GM21825 (cell line): ENCODE measurements at regions not wholly inside any gene's neighbourhood (a gene's known extent, or its start where the extent isn't known, plus 50 kb on each side); places are given as distances from the start of the nearest gene placed in this dataset.
A peak's percentile ranks its signal among the peaks of the same experiment; 100 is the strongest.
"Not testable (repeated sequence)": the region's sequence is repeated elsewhere in the genome, so short reads cannot be mapped to it uniquely, and the experiment has no call there.

Experiments used
- ATAC-seq: cut with Tn5 transposase; IDR thresholded peaks from one replicate; pipeline ENCODE4 v1.9.1; 2021; ENCODE audit warnings: mild to moderate bottlenecking, moderate library complexity; ENCODE audit not compliant: unreplicated experiment

DNA sequence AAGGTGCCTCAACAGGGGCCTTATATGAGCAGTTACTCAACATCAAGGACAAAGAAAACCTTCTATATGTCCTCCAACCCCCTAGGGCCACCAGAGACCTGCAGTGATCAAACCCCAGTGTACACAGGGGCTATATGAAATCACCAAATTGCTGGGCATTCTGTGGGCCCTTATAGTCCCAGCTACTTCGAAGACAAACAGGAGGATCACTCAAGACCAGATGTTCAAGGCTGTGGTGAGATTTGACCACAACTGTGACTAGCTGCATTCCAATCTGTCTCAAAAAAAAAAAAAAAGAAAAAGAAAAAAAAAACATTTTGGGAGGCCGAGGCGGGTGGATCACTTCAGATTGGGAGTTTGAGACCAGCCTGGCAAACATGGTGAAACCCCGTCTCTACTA is 51.0 kb upstream of the PRB2 start:
- ATAC-seq, result no peak

DNA sequence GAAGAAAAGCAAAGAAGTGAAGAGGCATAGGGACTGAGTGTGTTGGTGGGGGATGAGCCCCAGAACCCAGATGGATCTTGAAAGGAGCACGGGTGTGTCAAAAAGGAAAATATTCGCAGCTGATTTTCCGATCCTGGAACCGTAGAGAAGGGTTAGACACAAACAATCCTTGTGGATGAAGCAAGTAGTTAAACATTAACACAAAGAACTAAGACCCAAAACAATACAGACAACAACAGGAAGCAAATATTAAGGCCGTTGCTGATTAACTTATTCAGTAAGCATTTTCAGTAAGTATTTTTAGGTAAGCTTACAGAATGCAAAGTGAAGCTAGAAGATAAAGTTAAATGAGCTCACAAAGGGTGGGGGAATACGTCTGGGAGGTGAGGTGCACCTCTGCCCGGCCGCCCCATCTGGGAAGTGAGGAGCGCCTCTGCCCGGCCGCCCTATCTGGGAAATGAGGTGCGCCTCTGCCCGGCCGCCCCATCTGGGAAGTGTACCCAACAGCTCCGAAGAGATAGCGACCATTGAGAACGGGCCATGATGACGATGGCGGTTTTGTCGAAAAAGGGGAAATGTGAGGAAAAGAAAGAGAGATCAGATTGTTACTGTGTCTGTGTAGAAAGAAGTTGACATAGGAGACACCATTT is 62.8 kb upstream of the PRB2 start:
- ATAC-seq, result no peak

DNA sequence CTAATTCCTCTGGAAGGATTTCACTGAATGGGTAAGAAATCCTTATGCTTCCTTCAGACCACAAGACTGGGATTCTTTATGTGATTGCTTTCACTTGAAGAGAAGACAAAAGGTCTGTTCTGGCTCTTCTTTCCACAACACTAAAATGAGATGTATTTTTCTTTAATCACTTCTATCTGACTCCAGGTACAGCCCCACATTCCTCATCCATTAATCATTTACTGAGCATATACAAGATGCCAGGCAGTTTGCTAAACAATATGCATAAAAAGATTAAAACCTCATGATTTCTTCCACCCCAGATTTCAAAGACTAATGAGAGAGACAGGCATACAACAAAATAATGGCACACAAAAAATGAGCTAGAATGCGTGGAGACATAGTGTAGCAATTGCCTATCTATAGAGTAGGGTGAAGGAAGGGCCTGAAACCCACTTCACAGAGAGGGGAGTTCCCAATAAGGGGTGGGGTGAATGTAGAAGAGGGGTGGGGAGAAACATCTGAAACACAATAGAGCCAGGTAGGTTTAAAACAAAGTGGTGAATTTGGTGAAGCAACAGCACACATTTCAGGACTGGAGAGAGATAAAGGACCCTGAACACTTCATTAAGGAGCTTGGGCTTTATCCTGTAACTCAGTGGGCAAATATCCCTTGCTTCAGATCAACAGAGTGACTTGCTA is 65.1 kb upstream of the PRB2 start:
- ATAC-seq, result no peak

DNA sequence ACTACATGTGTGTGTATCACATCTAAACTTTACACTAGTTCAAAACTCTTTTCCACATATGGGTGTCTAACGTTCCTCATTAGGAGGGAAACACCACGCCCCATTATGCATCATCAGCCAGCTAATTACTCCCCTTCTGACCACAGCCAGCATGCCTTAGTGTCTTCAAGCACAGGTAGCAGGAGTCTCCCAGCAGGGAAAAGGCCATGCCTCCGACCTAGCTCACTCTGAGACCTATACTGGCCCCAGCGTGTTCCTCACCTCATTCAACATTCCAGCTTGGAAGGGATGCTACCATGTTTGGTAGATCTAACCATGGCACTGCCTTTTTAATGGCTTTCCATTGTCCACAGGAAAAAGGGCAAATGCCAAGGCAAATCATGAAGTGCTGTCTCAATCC is 66.1 kb upstream of the PRB2 start:
- no peak for ATAC-seq

DNA sequence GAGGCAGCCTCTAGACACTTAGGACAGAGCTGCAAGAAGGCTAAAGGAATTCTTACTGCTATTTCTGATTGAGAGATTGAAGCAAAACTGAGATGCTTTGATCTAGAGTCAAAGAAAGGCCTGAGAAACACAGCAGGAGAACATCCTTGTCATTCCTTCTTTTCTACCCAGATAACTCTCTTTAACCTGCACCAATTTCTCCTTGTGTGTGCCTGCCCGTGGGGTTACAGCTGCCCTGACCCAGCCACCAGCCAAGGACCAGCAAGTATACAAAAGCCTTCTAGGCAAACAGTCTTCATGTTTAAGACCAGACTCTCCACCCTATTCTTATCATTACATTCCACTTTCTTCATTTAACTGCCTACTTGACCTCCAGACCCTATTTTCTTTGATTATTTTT is 81.7 kb upstream of the PRB2 start:
- no peak for ATAC-seq

DNA sequence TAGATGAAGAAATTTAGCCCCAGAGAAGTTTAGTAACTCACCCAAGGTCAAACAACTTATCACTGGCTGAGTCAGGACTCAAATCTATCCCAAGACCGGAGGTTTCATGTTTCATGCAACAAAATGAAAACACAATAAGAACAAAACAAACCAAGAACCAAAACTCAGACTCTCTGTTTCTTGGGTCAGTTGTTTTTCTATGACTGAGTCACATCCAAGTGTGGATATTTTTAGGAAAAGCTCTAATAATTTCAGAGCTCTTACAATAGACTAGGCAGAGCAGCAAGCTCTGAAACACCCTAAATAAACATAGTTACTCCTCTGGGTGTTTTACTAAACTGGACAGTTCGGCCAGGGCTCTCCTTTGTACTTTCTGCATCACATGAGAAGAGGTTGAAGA is 87.6 kb upstream of the PRB2 start:
- no peak for ATAC-seq

DNA sequence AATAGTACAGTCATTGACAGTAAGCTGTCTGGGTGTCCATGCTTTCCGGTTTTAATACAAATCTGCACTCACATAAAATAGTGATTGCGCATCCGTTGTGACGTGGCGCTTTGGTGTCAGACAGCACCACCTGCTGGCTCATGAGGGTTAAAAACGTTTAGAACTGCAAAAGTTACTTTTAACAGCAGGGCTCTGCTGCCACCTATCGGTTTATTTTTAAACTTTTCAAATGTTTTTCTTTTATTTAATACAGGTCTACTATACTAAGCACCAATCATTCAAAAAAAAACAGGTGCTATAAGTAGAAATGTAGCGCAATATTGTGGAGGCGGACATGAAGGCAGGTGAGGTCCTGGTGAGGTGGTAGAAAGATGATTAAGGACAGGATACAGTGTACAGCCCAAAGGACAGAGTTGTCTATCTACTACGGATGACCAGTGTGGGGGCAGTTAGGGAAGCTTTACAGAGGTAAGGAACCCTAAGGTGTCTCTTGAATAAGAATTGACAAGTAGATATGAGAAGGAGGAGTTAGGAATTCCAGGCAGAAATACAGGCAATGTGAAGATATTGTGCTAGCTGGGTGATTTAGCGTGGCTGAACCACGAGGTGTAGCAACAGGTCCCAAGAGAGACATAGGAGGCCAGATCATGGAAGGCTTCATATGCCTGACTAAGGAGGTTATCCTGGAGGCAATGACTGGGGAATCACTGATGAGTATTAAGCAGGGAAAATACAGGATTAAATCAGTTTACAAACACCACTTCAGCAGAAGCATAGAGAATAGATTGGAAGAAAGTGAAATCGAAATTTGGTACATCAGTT is 91.5 kb upstream of the PRB2 start:
- no peak for ATAC-seq

DNA sequence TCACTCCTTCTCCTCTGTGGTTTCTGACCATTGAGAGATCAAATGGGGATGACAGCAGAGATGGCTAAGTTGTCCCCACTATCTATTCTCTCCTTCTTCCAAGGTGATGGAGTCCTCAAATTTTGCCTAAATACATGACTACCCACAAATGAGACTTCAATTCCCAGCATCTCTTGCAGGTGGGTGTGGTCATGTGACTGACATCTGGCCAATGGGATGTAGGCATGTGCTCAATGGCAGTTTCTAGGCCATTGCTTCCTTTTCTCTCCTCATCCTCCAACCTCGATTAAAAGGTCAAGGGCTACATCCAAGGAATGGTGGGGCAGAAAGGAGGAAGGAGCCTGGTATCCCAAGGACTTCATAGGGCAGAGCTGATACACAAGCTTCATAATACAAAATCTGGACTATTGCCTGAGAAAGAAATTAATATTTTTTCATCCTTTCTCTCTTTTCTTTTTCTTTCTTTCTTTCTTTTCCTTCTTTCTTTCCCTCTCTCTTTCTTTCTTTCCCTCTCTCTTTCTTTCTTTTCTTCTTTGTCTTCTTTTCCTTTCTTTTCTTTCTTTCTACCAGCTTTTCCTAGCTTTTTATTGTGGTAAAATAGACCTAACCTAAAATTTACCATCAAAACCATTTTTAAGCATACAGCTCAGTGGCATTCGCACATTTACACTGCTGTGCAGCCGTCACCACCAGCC is 100.9 kb upstream of the PRB2 start:
- no peak for ATAC-seq

DNA sequence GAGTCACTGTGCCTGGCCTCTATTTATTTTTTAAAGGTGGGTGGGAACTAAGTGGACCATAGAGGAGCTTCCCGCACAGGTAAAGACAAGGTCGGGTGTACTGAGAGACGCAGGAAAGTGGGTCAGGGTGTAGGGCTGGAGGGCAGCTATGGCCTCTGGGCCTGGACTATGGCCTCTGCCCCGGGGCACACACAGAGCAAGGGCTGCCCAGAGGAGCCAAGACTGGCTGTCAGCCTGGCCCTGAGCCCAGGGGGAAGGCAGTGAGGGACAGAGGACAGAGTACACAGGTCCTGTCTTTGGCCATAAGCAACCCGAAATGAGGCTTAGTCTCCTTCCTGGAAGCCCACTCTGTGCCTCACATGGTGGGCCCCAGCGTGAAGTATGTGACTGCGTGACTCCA is 102.1 kb upstream of the PRB2 start:
- ATAC-seq, result no peak

DNA sequence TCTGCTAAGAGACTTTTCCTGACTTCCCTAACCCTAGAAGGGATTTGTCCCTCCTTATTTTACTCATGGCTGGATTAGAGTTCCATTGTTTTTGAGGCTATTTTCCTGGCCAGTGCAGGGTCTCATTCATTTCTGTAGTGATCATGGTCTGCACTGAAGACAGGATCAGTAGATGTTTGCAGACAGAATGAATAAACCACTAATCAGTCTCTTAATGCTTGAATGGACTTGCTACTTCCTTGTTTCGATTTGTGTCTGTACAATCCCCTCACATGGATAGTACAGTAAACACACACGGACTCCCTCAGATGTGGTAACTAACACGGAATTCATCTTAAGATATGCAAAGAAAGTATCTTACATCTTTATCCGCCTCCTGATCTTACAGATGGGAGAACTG is 102.6 kb upstream of the PRB2 start:
- no peak for ATAC-seq

DNA sequence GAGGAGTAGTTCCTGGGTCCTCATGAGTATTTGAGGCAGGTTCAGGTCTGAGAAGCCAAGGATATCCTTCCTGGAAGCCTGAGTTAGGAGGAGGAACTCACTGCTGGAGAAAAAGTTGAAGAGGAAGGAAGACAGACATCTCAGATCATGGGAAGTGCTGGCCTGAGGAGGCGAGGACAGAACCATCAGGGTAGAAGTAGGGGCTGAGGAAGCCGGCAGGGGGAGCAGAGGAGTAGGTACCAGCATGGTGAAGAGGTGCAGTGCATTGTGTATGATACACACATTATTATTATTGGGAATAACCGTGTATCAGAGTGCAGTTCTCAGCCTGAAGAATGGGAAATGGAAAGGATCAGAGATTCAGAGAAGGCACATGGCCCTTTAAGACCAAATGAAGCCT is 103.2 kb upstream of the PRB2 start:
- not testable (repeated sequence) for ATAC-seq

DNA sequence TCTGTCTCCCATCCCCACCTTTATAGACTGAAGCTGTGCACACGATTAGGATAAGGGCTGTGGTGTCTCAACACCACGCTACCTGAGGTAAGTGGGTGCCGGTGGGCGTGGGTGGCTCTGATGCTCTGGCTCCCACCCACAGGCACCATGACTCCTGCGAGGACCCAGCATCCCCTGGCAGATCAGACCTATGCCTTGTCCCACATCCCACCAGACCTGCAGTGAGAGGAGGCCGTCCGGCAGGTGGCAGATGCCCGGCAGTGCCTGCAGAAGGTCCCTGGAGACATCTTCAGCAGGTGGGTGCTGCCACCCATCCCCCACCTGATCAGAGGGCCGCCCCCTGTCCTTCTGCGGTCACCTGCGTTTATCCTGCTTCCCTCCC is 104.4 kb upstream of the PRB2 start:
- no peak for ATAC-seq

DNA sequence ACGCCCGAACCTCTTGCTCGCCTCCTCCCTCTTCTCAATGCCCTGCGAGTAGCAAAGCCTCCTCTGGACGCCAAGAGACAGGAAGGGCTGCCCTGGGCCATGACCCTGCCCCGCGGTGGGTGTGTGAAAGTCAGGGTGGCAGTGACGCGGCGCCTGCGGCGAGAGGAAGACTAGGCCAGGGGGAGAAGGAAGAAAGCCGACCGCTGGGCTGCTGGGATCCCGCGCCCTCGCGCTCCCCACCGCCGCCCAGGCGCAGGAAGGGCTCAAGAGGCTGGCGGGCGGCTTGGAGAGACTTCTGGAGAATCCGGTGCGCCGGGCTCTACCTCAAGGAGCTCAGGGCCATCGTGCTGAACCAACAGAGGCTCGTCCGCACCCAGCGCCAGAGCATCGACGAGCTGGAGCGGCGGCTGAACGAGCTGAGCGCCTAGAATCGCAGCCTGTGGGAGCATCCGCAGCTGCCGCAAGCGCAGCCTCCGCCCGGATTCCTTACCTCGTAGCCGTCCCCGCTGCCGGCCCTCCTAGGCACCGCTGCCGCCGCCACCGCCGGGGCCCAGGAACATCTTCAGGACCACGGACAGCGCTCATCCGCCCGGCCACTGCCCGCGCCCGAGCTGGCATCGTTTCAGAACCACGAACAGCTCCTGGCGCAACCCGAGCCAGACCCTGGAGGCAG is 105.0 kb upstream of the PRB2 start:
- peak; percentile 60 for ATAC-seq

DNA sequence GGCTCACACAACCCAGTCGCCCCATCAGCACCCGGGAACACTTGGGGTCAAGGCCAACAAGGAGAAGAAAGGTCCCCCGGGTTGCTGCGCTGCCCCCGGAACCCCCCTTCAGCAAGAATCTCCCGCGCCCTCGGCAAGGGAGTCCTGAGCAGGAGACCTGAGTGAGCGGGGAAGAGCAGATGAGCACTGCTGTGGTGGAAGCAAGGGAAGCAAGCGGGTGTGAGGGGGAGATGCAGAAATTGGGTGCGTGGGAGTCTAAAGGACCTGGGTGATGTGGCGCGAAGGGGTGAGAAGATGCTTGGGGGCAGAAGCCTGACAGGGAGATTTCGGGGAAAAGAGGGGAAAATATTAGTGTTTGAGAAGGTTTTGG is 105.5 kb upstream of the PRB2 start:
- ATAC-seq, result no peak

DNA sequence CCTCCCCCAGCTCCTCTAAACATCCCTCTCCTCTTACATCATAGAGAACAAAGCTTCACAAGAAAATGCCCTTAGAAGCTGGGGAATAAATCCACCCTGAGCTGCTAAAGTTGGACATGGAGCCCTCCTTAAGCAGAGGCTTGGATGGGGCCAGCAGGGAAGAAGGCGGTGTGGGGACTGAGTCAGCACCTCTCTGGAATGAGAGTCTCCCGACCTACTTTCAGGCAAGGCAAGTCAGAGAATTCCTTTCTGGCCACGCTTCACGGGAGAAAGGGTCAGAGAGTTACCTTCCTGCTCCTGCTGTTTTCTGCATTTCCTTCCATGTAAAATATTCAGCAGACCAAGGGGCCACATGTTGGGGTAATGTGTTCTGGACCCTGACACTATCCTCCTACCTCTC is 113.3 kb upstream of the PRB2 start:
- ATAC-seq, result no peak

DNA sequence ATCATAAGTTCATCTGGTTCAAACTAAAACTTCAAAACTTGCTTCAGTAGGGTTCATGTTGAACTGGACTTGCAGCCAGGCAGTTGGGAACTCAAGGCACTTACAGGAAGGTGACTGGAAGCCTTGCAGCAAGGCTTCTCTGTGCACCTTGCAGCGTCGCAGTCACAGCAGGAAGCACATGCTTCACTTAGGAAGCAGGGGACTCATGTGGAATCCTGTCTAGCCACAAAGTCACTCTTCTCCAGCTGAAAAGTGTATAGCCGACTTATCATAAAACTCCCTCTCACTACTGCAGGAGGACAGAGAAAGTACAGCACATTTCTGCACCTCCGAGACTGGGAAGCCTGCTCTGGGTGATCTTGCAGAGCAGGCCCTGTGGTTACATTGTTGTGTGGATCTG is 114.0 kb upstream of the PRB2 start:
- no peak for ATAC-seq

DNA sequence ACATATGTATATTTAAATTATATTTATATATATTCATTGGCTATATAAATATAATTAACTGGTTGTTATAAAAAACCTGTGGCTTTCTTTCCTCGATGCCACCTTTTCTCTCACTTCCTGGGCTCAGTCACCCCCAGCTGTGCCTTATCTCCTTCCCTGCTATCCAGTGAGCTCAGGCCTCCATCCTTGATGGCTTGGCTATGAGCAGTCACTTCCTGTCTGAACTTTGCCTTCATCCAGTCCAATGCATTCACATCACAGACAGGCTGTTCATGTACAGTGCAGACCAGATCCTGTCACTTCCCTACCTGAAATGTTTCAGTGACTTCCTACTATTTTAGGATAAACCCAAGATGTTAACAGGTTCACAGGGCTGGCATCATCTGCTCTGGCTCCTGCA is 115.3 kb upstream of the PRB2 start:
- no peak for ATAC-seq

DNA sequence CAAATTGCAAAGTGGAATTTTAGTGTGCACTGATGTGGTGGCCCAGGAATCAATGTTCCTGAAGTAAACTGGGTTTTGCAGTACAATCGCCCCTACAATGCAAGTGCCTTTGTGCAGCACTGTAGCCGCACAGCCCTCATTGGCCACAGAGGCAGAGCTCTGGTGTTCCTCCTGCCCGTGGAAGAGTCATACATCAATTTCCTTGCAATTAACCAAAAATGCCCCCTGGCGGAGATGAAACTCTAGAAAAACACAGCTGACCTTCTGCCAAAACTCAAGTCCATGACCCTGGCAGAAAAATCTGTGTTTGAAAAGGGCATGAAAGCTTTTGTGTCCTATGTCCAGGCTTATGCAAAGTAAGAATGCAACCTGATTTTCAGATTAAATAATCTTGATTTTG is 117.9 kb upstream of the PRB2 start:
- no peak for ATAC-seq

DNA sequence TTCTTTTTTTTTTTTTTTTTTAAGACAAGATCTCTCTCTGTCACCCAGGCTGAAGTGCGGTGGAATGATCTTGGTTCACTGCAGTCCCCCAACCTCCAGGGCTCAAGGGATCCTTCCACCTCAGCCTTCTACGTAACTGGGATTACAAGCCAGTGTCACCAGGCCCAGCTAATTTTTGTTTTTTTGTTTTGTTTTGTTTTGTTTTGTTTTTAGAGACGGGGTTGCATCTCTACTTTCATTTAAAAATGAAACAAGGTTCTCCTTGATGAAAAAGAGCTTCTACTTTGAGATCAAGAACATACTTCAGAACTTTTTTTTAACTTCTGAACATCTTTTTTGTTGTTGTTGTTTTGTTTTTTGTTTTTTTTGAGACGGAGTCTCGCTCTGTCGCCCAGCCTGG is 121.7 kb upstream of the PRB2 start:
- ATAC-seq, result no peak

DNA sequence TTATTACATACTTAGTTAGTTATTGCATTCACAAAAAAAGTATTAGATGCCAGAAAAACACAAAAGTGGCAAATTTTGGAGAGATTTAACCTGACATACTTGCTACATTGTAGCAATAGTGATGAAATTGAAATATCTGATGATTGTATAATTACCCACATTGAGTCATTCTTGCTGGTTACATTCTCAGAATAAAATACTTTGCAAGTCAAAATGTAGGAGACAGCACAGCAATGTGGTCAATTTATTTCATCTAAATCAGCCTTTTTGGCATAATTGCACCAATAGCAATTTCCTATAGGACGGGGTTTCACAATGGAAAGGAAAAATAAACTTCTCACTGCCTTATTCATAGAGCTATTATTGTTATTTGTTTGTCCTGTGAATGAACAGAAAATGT is 125.0 kb upstream of the ETV6 start:
- ATAC-seq, result no peak

DNA sequence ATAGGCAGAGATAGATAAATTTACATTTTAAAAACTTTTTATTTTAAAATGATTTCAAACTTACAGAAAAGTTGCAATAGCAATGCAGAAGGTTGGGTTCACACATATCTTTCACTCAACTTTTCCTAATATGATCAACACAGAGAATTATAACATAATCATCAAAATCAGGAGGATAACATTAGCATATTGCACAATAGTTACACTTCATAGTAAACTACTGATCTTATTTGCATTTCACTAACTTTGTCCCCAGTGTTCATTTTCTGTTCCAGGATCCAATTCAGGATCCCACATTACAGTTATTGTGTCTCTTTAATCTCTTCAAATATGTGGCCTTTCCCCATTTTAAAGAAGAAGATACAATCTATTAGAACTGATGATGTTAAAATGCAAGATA is 115.4 kb upstream of the ETV6 start:
- ATAC-seq, result no peak
